Fibroblast of the conjunctiva (primary cell): ENCODE measurements at regions not wholly inside any gene's neighbourhood (a gene's known extent, or its start where the extent isn't known, plus 50 kb on each side); places are given as distances from the start of the nearest gene placed in this dataset.

ENCODE experiments used
- DNase-seq: peaks from one replicate; pipeline ENCODE4 v3.0.0-alpha.2; 2010; ENCODE audit warnings: low read depth

- no peak for DNase-seq
These were observed 363.0 kb upstream of the DUSP10 start for GRCh38 chr1:222104694-222105392.

- no peak for DNase-seq
These were observed 362.2 kb upstream of the DUSP10 start for GRCh38 chr1:222104097-222104496.

- DNase-seq: no peak
These were observed 357.9 kb upstream of the DUSP10 start for GRCh38 chr1:222099746-222100145.

GRCh38 chr1:222098404-222098803, 356.5 kb upstream of the DUSP10 start:
- no peak for DNase-seq

- DNase-seq: no peak
These were observed 355.7 kb upstream of the DUSP10 start for GRCh38 chr1:222097588-222097987.

GRCh38 chr1:222096883-222097282, 355.0 kb upstream of the DUSP10 start:
- no peak for DNase-seq

- DNase-seq: no peak
These were observed 354.5 kb upstream of the DUSP10 start for GRCh38 chr1:222096476-222096772.

- no peak for DNase-seq
These were observed 354.0 kb upstream of the DUSP10 start for GRCh38 chr1:222095606-222096475.

- no peak for DNase-seq
These were observed 351.6 kb upstream of the DUSP10 start for GRCh38 chr1:222093518-222093917.

- DNase-seq: no peak
These were observed 348.2 kb upstream of the DUSP10 start for GRCh38 chr1:222090103-222090502.

GRCh38 chr1:222087221-222087920, 345.5 kb upstream of the DUSP10 start:
- DNase-seq: no peak

- no peak for DNase-seq
These were observed 343.1 kb upstream of the DUSP10 start for GRCh38 chr1:222084996-222085395.

- DNase-seq: no peak
These were observed 342.2 kb upstream of the DUSP10 start for GRCh38 chr1:222084048-222084447.

- no peak for DNase-seq
These were observed 340.0 kb upstream of the DUSP10 start for GRCh38 chr1:222081859-222082258.

GRCh38 chr1:222079566-222079965, 337.7 kb upstream of the DUSP10 start:
- no peak for DNase-seq

- DNase-seq: no peak
These were observed 335.3 kb upstream of the DUSP10 start for GRCh38 chr1:222077206-222077605.

GRCh38 chr1:222074317-222074716, 332.4 kb upstream of the DUSP10 start:
- no peak for DNase-seq

GRCh38 chr1:222073307-222073995, 331.6 kb upstream of the DUSP10 start:
- no peak for DNase-seq

- no peak for DNase-seq
These were observed 329.5 kb upstream of the DUSP10 start for GRCh38 chr1:222071387-222071786.

- no peak for DNase-seq
These were observed 327.0 kb upstream of the DUSP10 start for GRCh38 chr1:222068937-222069336.

GRCh38 chr1:222068101-222068500, 326.2 kb upstream of the DUSP10 start:
- DNase-seq: no peak

- DNase-seq: no peak
These were observed 324.6 kb upstream of the DUSP10 start for GRCh38 chr1:222066539-222066938.
